HepG2 (cell line): ENCODE measurements at regions not wholly inside any gene's neighbourhood (a gene's known extent, or its start where the extent isn't known, plus 50 kb on each side); places are given as distances from the start of the nearest gene placed in this dataset.
A peak's percentile ranks its signal among the peaks of the same experiment; 100 is the strongest.

Experiments
- ARNT2 ChIP-seq: sonication (generic); formaldehyde crosslinking; IDR thresholded peaks from 2 replicates; pipeline ENCODE4 v1.8.0; 2022; ENCODE audit warnings: mild to moderate bottlenecking, low read depth, missing genetic modification reagents, moderate library complexity
- CBX2 ChIP-seq, 2 experiments: fragments of 200-600 bp in 1 of 2; sonication (generic); formaldehyde crosslinking in 1 of 2; IDR thresholded peaks; 2 replicates each; pipeline versions ENCODE4 v1.7.0 to v1.8.1; 2018 to 2022; ENCODE audit warnings: low read depth in 2 of 2, low read length in 1 of 2, mild to moderate bottlenecking in 1 of 2, missing genetic modification reagents in 1 of 2
- FLYWCH1 ChIP-seq: sonication (generic); formaldehyde crosslinking; IDR thresholded peaks from 2 replicates; pipeline ENCODE4 v1.8.1; 2023; ENCODE audit warnings: mild to moderate bottlenecking, missing genetic modification reagents
- GLI4 ChIP-seq: sonication (generic); formaldehyde crosslinking; IDR thresholded peaks from 2 replicates; pipeline ENCODE4 v1.5.1; 2020; ENCODE audit warnings: missing genetic modification reagents, mild to moderate bottlenecking, moderate library complexity, borderline replicate concordance
- HOXA5 ChIP-seq: sonication (generic); formaldehyde crosslinking; IDR thresholded peaks from 2 replicates; pipeline ENCODE4 v1.4.0; 2020; ENCODE audit warnings: missing genetic modification reagents
- KMT2A ChIP-seq: sonication (generic); formaldehyde crosslinking; IDR thresholded peaks from 2 replicates; pipeline ENCODE4 v1.4.0; 2020; ENCODE audit warnings: missing genetic modification reagents
- KMT2B ChIP-seq: IDR thresholded peaks from 2 replicates; pipeline ENCODE4 v1.6.1; 2016; ENCODE audit warnings: missing genetic modification reagents, missing compliant biosample characterization
- MAFF ChIP-seq: IDR thresholded peaks from 2 replicates; pipeline ENCODE4 v1.6.1; 2011; ENCODE audit warnings: low read depth, low read length, improper control_type of control experiment
- NFRKB ChIP-seq: fragments of 450-650 bp; IDR thresholded peaks from 2 replicates; pipeline ENCODE4 v1.6.1; 2017
- SPEN ChIP-seq: sonication (generic); formaldehyde crosslinking; IDR thresholded peaks from 2 replicates; pipeline ENCODE4 v1.5.1; 2020; ENCODE audit warnings: low read depth, mild to moderate bottlenecking, missing genetic modification reagents
- SRSF9 ChIP-seq: fragments of 200-400 bp; formaldehyde crosslinking; IDR thresholded peaks from 2 replicates; pipeline ENCODE4 v1.6.1; 2018; ENCODE audit warnings: borderline replicate concordance, mild to moderate bottlenecking, low read depth, low read length; ENCODE audit not compliant: insufficient read depth, poor library complexity, severe bottlenecking
- TBP ChIP-seq: sonication (generic); formaldehyde crosslinking; IDR thresholded peaks from 2 replicates; pipeline ENCODE4 v1.5.0; 2020; ENCODE audit warnings: missing genetic modification reagents
- TBX3 ChIP-seq: fragments of 450-650 bp; IDR thresholded peaks from 2 replicates; pipeline ENCODE4 v1.6.1; 2017; ENCODE audit warnings: antibody characterized with exemption, mild to moderate bottlenecking, inconsistent platforms, borderline replicate concordance
- TCF7 ChIP-seq: sonication (generic); IDR thresholded peaks from 2 replicates; pipeline ENCODE4 v1.6.1; 2016; ENCODE audit warnings: antibody characterized with exemption, low read depth
- ZMAT3 ChIP-seq: sonication (generic); formaldehyde crosslinking; conservative IDR thresholded peaks from 2 replicates; pipeline ENCODE4 v1.7.0; 2021; ENCODE audit warnings: missing genetic modification reagents
- ZNF180 ChIP-seq: sonication (generic); formaldehyde crosslinking; IDR thresholded peaks from 2 replicates; pipeline ENCODE4 v1.4.0; 2020; ENCODE audit warnings: low read depth, missing genetic modification reagents, borderline replicate concordance
- ZNF235 ChIP-seq: sonication (generic); formaldehyde crosslinking; IDR thresholded peaks from 2 replicates; pipeline ENCODE4 v1.8.1; 2023; ENCODE audit warnings: mild to moderate bottlenecking, missing genetic modification reagents, borderline replicate concordance
- ZNF256 ChIP-seq: sonication (generic); formaldehyde crosslinking; conservative IDR thresholded peaks from 2 replicates; pipeline ENCODE4 v1.4.0; 2020; ENCODE audit warnings: missing genetic modification reagents
- TF ChIP-seq, protein P1 (sequence below): sonication (generic); formaldehyde crosslinking; IDR thresholded peaks from 2 replicates; pipeline ENCODE4 v1.5.0; 2020; ENCODE audit warnings: missing genetic modification reagents
- TF ChIP-seq, protein P2 (sequence below): sonication (generic); formaldehyde crosslinking; IDR thresholded peaks from 2 replicates; pipeline ENCODE4 v1.4.0; 2020; ENCODE audit warnings: missing genetic modification reagents
- TF ChIP-seq, protein P3 (sequence below): sonication (generic); formaldehyde crosslinking; IDR thresholded peaks from 2 replicates; pipeline ENCODE4 v1.8.1; 2023; ENCODE audit warnings: mild to moderate bottlenecking, inconsistent platforms, moderate library complexity, missing genetic modification reagents, borderline replicate concordance
- TF ChIP-seq, protein P4 (sequence below): IDR thresholded peaks from 2 replicates; pipeline ENCODE4 v1.6.1; 2016; ENCODE audit warnings: low read depth, control low read depth
- TF ChIP-seq, protein P5 (sequence below): sonication (generic); formaldehyde crosslinking; IDR thresholded peaks from 2 replicates; pipeline ENCODE4 v1.5.1; 2020; ENCODE audit warnings: mild to moderate bottlenecking, missing genetic modification reagents

DNA sequence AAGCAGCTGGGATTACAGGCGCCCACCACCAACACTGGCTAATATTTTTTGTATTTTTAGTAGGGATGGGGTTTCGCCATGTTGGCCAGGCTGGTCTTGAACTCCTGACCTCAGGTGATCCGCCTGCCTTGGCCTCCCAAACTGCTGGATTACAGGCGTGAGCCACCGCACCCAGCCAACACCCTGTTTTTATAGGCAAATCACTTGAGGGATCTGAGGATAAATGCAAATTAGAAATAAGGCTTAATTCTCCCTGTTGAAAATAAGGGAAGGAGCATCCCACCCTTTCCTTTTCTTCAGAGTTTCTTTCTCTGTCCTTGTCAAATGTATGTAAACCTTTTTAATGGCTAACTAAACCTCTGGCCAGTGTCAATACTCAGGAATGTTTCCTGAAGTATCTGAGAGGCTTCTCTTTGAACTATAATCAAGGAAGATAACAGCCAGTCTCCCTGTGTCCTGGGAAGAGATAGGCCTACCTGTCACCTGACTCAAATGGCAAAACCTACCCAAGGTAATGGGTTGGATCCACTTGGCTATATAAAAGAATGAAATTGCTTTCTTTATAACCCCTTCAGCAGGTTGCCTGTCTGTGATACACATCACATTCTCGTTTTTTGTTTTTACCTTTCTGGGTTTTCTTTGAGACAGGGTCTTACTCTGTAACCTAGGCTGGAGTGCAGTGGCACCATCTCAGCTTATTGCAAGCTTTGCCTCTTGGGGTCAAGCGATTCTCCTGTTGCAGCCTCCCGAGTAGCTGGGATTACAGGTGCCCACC is 64.5 kb upstream of the TNFAIP3 start (continued):
- TF ChIP-seq, protein P1, sequence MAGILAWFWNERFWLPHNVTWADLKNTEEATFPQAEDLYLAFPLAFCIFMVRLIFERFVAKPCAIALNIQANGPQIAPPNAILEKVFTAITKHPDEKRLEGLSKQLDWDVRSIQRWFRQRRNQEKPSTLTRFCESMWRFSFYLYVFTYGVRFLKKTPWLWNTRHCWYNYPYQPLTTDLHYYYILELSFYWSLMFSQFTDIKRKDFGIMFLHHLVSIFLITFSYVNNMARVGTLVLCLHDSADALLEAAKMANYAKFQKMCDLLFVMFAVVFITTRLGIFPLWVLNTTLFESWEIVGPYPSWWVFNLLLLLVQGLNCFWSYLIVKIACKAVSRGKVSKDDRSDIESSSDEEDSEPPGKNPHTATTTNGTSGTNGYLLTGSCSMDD (CRISPR knock-in tag): no peak
- TF ChIP-seq ZNF235 (CRISPR knock-in tag) (no peak), FLYWCH1 (no peak), ARNT2 (no peak), CBX2 (IDR thresholded peaks at IDR 0.05; ENCODE audit: low read depth, low read length) (no peak), CBX2 (CRISPR knock-in tag; IDR thresholded peaks at IDR 0.05; ENCODE audit: low read depth) (no peak), KMT2B (CRISPR knock-in tag) (no peak), KMT2A (CRISPR knock-in tag) (no peak), ZNF180 (no peak), ZMAT3 (CRISPR knock-in tag) (0 out of 2 replicates have a peak, but pooled peaks have one; percentile 22), MAFF (no peak), NFRKB (no peak), TBX3 (no peak), TBP (CRISPR knock-in tag) (no peak), ZNF256 (CRISPR knock-in tag) (no peak), SPEN (CRISPR knock-in tag) (no peak), SRSF9 (no peak), TCF7 (peak; percentile 89), GLI4 (CRISPR knock-in tag) (no peak), HOXA5 (CRISPR knock-in tag) (no peak)
- TF ChIP-seq, protein P2, sequence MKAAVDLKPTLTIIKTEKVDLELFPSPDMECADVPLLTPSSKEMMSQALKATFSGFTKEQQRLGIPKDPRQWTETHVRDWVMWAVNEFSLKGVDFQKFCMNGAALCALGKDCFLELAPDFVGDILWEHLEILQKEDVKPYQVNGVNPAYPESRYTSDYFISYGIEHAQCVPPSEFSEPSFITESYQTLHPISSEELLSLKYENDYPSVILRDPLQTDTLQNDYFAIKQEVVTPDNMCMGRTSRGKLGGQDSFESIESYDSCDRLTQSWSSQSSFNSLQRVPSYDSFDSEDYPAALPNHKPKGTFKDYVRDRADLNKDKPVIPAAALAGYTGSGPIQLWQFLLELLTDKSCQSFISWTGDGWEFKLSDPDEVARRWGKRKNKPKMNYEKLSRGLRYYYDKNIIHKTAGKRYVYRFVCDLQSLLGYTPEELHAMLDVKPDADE: no peak
- TF ChIP-seq, protein P3, sequence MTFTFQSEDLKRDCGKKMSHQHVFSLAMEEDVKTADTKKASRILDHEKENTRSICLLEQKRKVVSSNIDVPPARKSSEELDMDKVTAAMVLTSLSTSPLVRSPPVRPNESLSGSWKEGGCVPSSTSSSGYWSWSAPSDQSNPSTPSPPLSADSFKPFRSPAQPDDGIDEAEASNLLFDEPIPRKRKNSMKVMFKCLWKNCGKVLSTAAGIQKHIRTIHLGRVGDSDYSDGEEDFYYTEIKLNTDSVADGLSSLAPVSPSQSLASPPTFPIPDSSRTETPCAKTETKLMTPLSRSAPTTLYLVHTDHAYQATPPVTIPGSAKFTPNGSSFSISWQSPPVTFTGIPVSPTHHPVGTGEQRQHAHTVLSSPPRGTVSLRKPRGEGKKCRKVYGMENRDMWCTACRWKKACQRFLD: no peak
- TF ChIP-seq, protein P4, sequence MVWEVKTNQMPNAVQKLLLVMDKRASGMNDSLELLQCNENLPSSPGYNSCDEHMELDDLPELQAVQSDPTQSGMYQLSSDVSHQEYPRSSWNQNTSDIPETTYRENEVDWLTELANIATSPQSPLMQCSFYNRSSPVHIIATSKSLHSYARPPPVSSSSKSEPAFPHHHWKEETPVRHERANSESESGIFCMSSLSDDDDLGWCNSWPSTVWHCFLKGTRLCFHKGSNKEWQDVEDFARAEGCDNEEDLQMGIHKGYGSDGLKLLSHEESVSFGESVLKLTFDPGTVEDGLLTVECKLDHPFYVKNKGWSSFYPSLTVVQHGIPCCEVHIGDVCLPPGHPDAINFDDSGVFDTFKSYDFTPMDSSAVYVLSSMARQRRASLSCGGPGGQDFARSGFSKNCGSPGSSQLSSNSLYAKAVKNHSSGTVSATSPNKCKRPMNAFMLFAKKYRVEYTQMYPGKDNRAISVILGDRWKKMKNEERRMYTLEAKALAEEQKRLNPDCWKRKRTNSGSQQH (CRISPR knock-in tag): no peak
- TF ChIP-seq, protein P5, sequence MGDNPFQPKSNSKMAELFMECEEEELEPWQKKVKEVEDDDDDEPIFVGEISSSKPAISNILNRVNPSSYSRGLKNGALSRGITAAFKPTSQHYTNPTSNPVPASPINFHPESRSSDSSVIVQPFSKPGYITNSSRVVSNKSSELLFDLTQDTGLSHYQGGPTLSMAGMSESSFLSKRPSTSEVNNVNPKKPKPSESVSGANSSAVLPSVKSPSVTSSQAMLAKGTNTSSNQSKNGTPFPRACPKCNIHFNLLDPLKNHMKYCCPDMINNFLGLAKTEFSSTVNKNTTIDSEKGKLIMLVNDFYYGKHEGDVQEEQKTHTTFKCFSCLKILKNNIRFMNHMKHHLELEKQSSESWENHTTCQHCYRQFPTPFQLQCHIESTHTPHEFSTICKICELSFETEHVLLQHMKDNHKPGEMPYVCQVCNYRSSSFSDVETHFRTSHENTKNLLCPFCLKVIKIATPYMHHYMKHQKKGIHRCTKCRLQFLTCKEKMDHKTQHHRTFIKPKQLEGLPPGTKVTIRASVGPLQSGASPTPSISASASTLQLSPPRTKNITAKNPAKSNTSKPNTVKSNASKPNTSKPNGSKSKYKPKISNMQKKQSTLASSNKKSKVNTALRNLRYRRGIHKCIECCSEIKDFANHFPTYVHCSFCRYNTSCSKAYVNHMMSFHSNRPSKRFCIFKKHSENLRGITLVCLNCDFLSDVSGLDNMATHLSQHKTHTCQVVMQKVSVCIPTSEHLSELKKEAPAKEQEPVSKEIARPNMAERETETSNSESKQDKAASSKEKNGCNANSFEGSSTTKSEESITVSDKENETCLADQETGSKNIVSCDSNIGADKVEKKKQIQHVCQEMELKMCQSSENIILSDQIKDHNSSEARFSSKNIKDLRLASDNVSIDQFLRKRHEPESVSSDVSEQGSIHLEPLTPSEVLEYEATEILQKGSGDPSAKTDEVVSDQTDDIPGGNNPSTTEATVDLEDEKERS (CRISPR knock-in tag): no peak
